HepG2 (cell line): ENCODE measurements at regions not wholly inside any gene's neighbourhood (a gene's known extent, or its start where the extent isn't known, plus 50 kb on each side); places are given as distances from the start of the nearest gene placed in this dataset.

ENCODE experiments used
- ATAC-seq: fragments of 200-7000 bp; cut with Tn5 transposase; 3 replicates; pipeline ENCODE4 v1.9.1; 2020; ENCODE audit warnings: mild to moderate bottlenecking, moderate library complexity
- BruUV-seq: library from RNA; stranded (reverse); fragments of 400-500 nt; replicated peaks from 2 replicates; lab custom pipeline; 2021; lab: Mats Ljungman, UMichigan
- CTCF ChIA-PET: fragments of 300-600 bp; formaldehyde crosslinking; extraction: SDS; loops from one replicate; lab custom pipeline; 2021; ENCODE audit warnings: low total read pairs, inconsistent platforms, low intra/inter-chr PET ratio; lab: Yijun Ruan, JAX
- POLR2A ChIA-PET: fragments of 350-600 bp; sonication (Branson Sonifier 250); formaldehyde crosslinking; loops from one replicate; lab custom pipeline; 2020; ENCODE audit warnings: antibody characterized with exemption, inconsistent platforms; lab: Yijun Ruan, JAX
- DNase-seq: peaks from one replicate; pipeline ENCODE4 v3.0.0-alpha.2; 2015; ENCODE audit warnings: low spot score
- FAIRE-seq: peaks from 3 replicates; lab custom pipeline; 2011; peaks lifted over from hg19 to GRCh38; lab: Jason Lieb, UNC
- H2AFZ ChIP-seq: one replicate; pipeline ENCODE4 v1.6.1; 2011; ENCODE audit warnings: low read length, inconsistent platforms
- H3K27ac ChIP-seq: fragments of 300-600 bp; 3 replicates; pipeline ENCODE4 v1.8.0; 2011; ENCODE audit warnings: mixed run types, mild to moderate bottlenecking, mixed read lengths, low read length, inconsistent platforms; ENCODE audit not compliant: insufficient read depth; ENCODE audit errors: extremely low read length
- H3K27me3 ChIP-seq, 2 experiments: fragments of 200-600 bp in 1 of 2; 2 replicates in 1 of 2; 3 replicates in 1 of 2; pipeline versions ENCODE4 v1.6.0 to v1.8.0; 2011; ENCODE audit warnings: low read length in 2 of 2, mild to moderate bottlenecking in 2 of 2, moderate library complexity in 2 of 2, inconsistent platforms in 1 of 2; ENCODE audit not compliant: insufficient read depth in 2 of 2, control insufficient read depth in 1 of 2
- H3K36me3 ChIP-seq, 2 experiments: fragments of 200-600 bp in 1 of 2; replicated peaks in 1 of 2; 2 replicates in 1 of 2; 3 replicates in 1 of 2; pipeline versions ENCODE4 v1.5.1 to v1.8.0; 2011; ENCODE audit warnings: low read length in 2 of 2, inconsistent platforms in 1 of 2; ENCODE audit not compliant: insufficient read depth in 2 of 2, control insufficient read depth in 1 of 2
- H3K4me1 ChIP-seq: 2 replicates; pipeline ENCODE4 v1.5.1; 2012; ENCODE audit warnings: low read length, inconsistent platforms; ENCODE audit not compliant: insufficient read depth
- H3K4me2 ChIP-seq: 2 replicates; pipeline ENCODE4 v1.6.0; 2011; ENCODE audit warnings: low read depth, low read length, inconsistent platforms
- H3K4me3 ChIP-seq, 3 experiments: fragments of 200-600 bp in 1 of 3; sonication (generic), shearing (Covaris generic) in 1 of 3; replicated peaks in 1 of 3; 2 replicates each; pipeline ENCODE4 v1.5.1; 2011 to 2016; ENCODE audit warnings: low read length in 3 of 3, inconsistent platforms in 2 of 3, low read depth in 2 of 3, mild to moderate bottlenecking in 2 of 3, control low read depth in 1 of 3, mixed read lengths in 1 of 3; ENCODE audit not compliant: insufficient read depth in 1 of 3
- H3K79me2 ChIP-seq: one replicate; pipeline ENCODE4 v1.6.1; 2011; ENCODE audit warnings: low read length, inconsistent platforms; ENCODE audit not compliant: insufficient read depth
- H3K9ac ChIP-seq: 2 replicates; pipeline ENCODE4 v1.6.0; 2011; ENCODE audit warnings: mild to moderate bottlenecking, low read depth, low read length, inconsistent platforms; ENCODE audit not compliant: insufficient read depth
- H3K9me3 ChIP-seq: 2 replicates; pipeline ENCODE4 v1.5.1; 2012; ENCODE audit warnings: mild to moderate bottlenecking, low read length
- H4K20me1 ChIP-seq: 2 replicates; pipeline ENCODE4 v1.6.0; 2011; ENCODE audit warnings: inconsistent platforms, mild to moderate bottlenecking, low read length, moderate library complexity; ENCODE audit not compliant: insufficient read depth
- CEBPB ChIP-seq: IDR thresholded peaks from 2 replicates; pipeline ENCODE4 v1.6.1; 2011; ENCODE audit warnings: low read depth, low read length, improper control_type of control experiment, borderline replicate concordance
- E2F5 ChIP-seq: sonication (generic); formaldehyde crosslinking; conservative IDR thresholded peaks from 2 replicates; pipeline ENCODE4 v1.4.0; 2020; ENCODE audit warnings: missing genetic modification reagents
- FOXA1 ChIP-seq, 2 experiments: fragments of 450-650 bp in 1 of 2; sonication (generic) in 1 of 2; formaldehyde crosslinking in 1 of 2; IDR thresholded peaks; 2 replicates each; pipeline versions ENCODE4 v1.4.0 to v1.6.1; 2016 to 2020; ENCODE audit warnings: missing genetic modification reagents in 1 of 2
- HMGXB3 ChIP-seq: sonication (generic); formaldehyde crosslinking; IDR thresholded peaks from 2 replicates; pipeline ENCODE4 v1.4.0; 2020; ENCODE audit warnings: missing genetic modification reagents, borderline replicate concordance
- MAFF ChIP-seq: IDR thresholded peaks from 2 replicates; pipeline ENCODE4 v1.6.1; 2011; ENCODE audit warnings: low read depth, low read length, improper control_type of control experiment
- MAFK ChIP-seq, 2 experiments: IDR thresholded peaks in 1 of 2; conservative IDR thresholded peaks in 1 of 2; 2 replicates each; pipeline ENCODE4 v1.6.1; 2011; ENCODE audit warnings: improper control_type of control experiment in 2 of 2, low read length in 2 of 2
- STAG1 ChIP-seq: sonication (generic); formaldehyde crosslinking; IDR thresholded peaks from 2 replicates; pipeline ENCODE4 v1.4.0; 2020; ENCODE audit warnings: missing genetic modification reagents
- STAT5B ChIP-seq: sonication (generic); formaldehyde crosslinking; IDR thresholded peaks from 2 replicates; pipeline ENCODE4 v1.4.0; 2020; ENCODE audit warnings: missing genetic modification reagents
- ZC3H13 ChIP-seq: sonication (generic); formaldehyde crosslinking; IDR thresholded peaks from 2 replicates; pipeline ENCODE4 v1.8.1; 2023; ENCODE audit warnings: mild to moderate bottlenecking, missing genetic modification reagents, moderate library complexity
- ZNF136 ChIP-seq: sonication (generic); formaldehyde crosslinking; IDR thresholded peaks from 2 replicates; pipeline ENCODE4 v1.8.1; 2022; ENCODE audit warnings: low read depth, mild to moderate bottlenecking, moderate library complexity, missing genetic modification reagents
- ZNF629 ChIP-seq: sonication (generic); formaldehyde crosslinking; conservative IDR thresholded peaks from 2 replicates; pipeline ENCODE4 v1.5.0; 2020; ENCODE audit warnings: missing genetic modification reagents
- ZNF891 ChIP-seq: sonication (generic); formaldehyde crosslinking; IDR thresholded peaks from 2 replicates; pipeline ENCODE4 v1.5.0; 2020; ENCODE audit warnings: mild to moderate bottlenecking, missing genetic modification reagents
- WGBS: methylation state at CpG from one replicate; pipeline ENCODE4 v1.1.6; 2017; ENCODE audit warnings: low lambda C conversion rate; 5-methylcytosine and 5-hydroxymethylcytosine counted together
- in situ Hi-C: cut with HindIII; loops from 2 replicates; pipeline ENCODE4 v1.10.0; 2017; ENCODE audit warnings: low pct_unique_long_range_greater_than_20kb; ENCODE audit not compliant: extremely low pct_ligation_motif_present
- intact Hi-C: fragments of 100-400 bp; cut with micrococcal nuclease; formaldehyde crosslinking; loops from one replicate; pipeline ENCODE4 v1.10.0; 2022; ENCODE audit not compliant: unreplicated experiment

GRCh38 chr16:86872131-86872530, 293.8 kb downstream of the FOXL1 start:
- Histone ChIP-seq H3K9me3 (no peaks in the 10 kb centered on the region), H3K27ac (no peak overlapping the region), H3K4me1 (no peaks in the 10 kb centered on the region), H3K4me3 (no peak overlapping the region), H3K27me3 (peaks cover 7 to 53% of the 10 kb centered on the region in 2 experiments; a peak in 4 of 5 replicates), H3K4me2 (no peak overlapping the region), H4K20me1 (no peaks in the 10 kb centered on the region), H2AFZ (no peak overlapping the region), H3K9ac (no peak overlapping the region), H3K36me3 (no peaks in the 10 kb centered on the region), H3K79me2 (no peaks in the 10 kb centered on the region)
- in situ Hi-C loops: loop anchor here (10.0 kb wide), 1 partner anchor 307 kb away; the partner anchor contains the start of gene FOXC2
- intact Hi-C loops: no loop called here
- POLR2A ChIA-PET: no interaction called here
- DNase-seq (no peak), ATAC-seq (no peak), FAIRE-seq (no peak)
- TF ChIP-seq MAFF: peak; percentile 92
- peak; percentile 89 to 95 for TF ChIP-seq MAFK (conservative IDR thresholded peaks at IDR 0.05 in 1 of 2, IDR thresholded peaks at IDR 0.05 in 1 of 2; ENCODE audit: low read length in 2 of 2)
- TF ChIP-seq CEBPB: no peak
- CTCF ChIA-PET: interaction anchor here (3.2 kb wide), 1 partner anchor 308 kb away, joined by 27 read pairs; no protein-coding TSS in a partner anchor
- BruUV-seq: no TSS peak
- 19% methylated on average over 9 of the region's 9 CpGs for WGBS

GRCh38 chr16:86872833-86873232, 294.5 kb downstream of the FOXL1 start:
- Histone ChIP-seq H3K79me2 (no peaks in the 10 kb centered on the region), H2AFZ (no peak overlapping the region), H3K4me1 (no peaks in the 10 kb centered on the region), H3K36me3 (no peaks in the 10 kb centered on the region), H4K20me1 (no peaks in the 10 kb centered on the region), H3K27me3 (peaks cover 7 to 54% of the 10 kb centered on the region in 2 experiments; a peak in 4 of 5 replicates), H3K4me2 (no peak overlapping the region), H3K4me3 (no peak overlapping the region), H3K9ac (no peak overlapping the region), H3K9me3 (no peaks in the 10 kb centered on the region), H3K27ac (no peak overlapping the region)
- ChIA-PET CTCF (interaction anchor here (0.6 to 3.2 kb wide), 2 partner anchors 303 to 309 kb away, joined by 4 to 27 read pairs; no protein-coding TSS in a partner anchor), POLR2A (no interaction called here)
- BruUV-seq: no TSS peak
- in situ Hi-C loops (loop anchor here (10.0 kb wide), 1 partner anchor 308 kb away; the partner anchor contains the start of gene FOXC2), intact Hi-C loops (no loop called here)
- WGBS: 29% methylated on average over 8 of the region's 8 CpGs
- ATAC-seq: no peak; the same call in 2 of the 3 replicates
- no peak for DNase-seq
- no peak for FAIRE-seq
- no peak for TF ChIP-seq HMGXB3 (CRISPR knock-in tag)
- no peak for TF ChIP-seq FOXA1 (IDR thresholded peaks at IDR 0.05)
- TF ChIP-seq FOXA1 (CRISPR knock-in tag; IDR thresholded peaks at IDR 0.05): no peak
- no peak for TF ChIP-seq STAT5B (CRISPR knock-in tag)
- no peak for TF ChIP-seq E2F5 (CRISPR knock-in tag)
- TF ChIP-seq ZNF629 (CRISPR knock-in tag): no peak
- TF ChIP-seq ZNF136 (CRISPR knock-in tag): no peak
- TF ChIP-seq ZNF891: no peak
- TF ChIP-seq STAG1 (CRISPR knock-in tag): peak; percentile 28; the same call in 1 of the 2 replicates
- no peak for TF ChIP-seq ZC3H13
